ENCODE measurements at regions not wholly inside any gene's neighbourhood (a gene's known extent, or its start where the extent isn't known, plus 50 kb on each side); places are given as distances from the start of the nearest gene placed in this dataset.

- Histone ChIP-seq H4K20me1 (ENCODE audit: insufficient read depth, low read length, poor library complexity, severe bottlenecking) (no peaks in the 10 kb centered on the region), H3K9ac (ENCODE audit: low read depth, low read length, poor library complexity, severe bottlenecking) (no peak overlapping the region), H3F3A (ENCODE audit: low read depth) (no peaks in the 10 kb centered on the region), H3K36me3 (ENCODE audit: insufficient read depth, low read length) (no peaks in the 10 kb centered on the region), H3K9me3 (ENCODE audit: insufficient read depth, low read depth, low read length) (no peaks in the 10 kb centered on the region), H3K79me2 (ENCODE audit: insufficient read depth, low read length) (no peaks in the 10 kb centered on the region), H2AFZ (ENCODE audit: low read length) (no peak overlapping the region), H3K4me2 (ENCODE audit: low read depth, low read length, poor library complexity, severe bottlenecking) (no peak overlapping the region), H3K4me1 (ENCODE audit: insufficient read depth, low read length, poor library complexity, severe bottlenecking) (no peaks in the 10 kb centered on the region), H3K4me3 (ENCODE audit: low read length, poor library complexity, severe bottlenecking) (no peak overlapping the region), H3K27me3 (ENCODE audit: insufficient read depth, low read length, poor library complexity, severe bottlenecking) (no peaks in the 10 kb centered on the region), H3K9me2 (replicated peaks; ENCODE audit: low read depth, low read length) (no peaks in the 10 kb centered on the region; the same call in 1 of the 2 replicates)
- no peak for TF ChIP-seq CTCF (conservative IDR thresholded peaks at IDR 0.05; ENCODE audit: low read length)
- no peak for TF ChIP-seq EZH2phosphoT487 (IDR thresholded peaks at IDR 0.05; ENCODE audit: borderline replicate concordance)
These were observed 309.6 kb upstream of the EDNRB start for GRCh38 chr13:78228211-78228610.

GRCh38 chr13:78227709-78228108 lies 309.1 kb upstream of the EDNRB start:
- TF ChIP-seq CTCF (conservative IDR thresholded peaks at IDR 0.05; ENCODE audit: low read length) (no peak), EZH2phosphoT487 (IDR thresholded peaks at IDR 0.05; ENCODE audit: borderline replicate concordance) (no peak)
- Histone ChIP-seq H2AFZ (ENCODE audit: low read length) (no peak overlapping the region), H3K4me1 (ENCODE audit: insufficient read depth, low read length, poor library complexity, severe bottlenecking) (no peaks in the 10 kb centered on the region), H3K36me3 (ENCODE audit: insufficient read depth, low read length) (no peaks in the 10 kb centered on the region), H3K9ac (ENCODE audit: low read depth, low read length, poor library complexity, severe bottlenecking) (no peak overlapping the region), H3K4me3 (ENCODE audit: low read length, poor library complexity, severe bottlenecking) (no peak overlapping the region), H3K9me2 (replicated peaks; ENCODE audit: low read depth, low read length) (no peaks in the 10 kb centered on the region; the same call in 1 of the 2 replicates), H3F3A (ENCODE audit: low read depth) (no peaks in the 10 kb centered on the region), H3K79me2 (ENCODE audit: insufficient read depth, low read length) (no peaks in the 10 kb centered on the region), H3K27me3 (ENCODE audit: insufficient read depth, low read length, poor library complexity, severe bottlenecking) (no peaks in the 10 kb centered on the region), H3K4me2 (ENCODE audit: low read depth, low read length, poor library complexity, severe bottlenecking) (no peak overlapping the region), H4K20me1 (ENCODE audit: insufficient read depth, low read length, poor library complexity, severe bottlenecking) (no peaks in the 10 kb centered on the region), H3K9me3 (ENCODE audit: insufficient read depth, low read depth, low read length) (no peaks in the 10 kb centered on the region)

- Histone ChIP-seq H3K79me2 (ENCODE audit: insufficient read depth, low read length) (no peaks in the 10 kb centered on the region), H3K4me1 (ENCODE audit: insufficient read depth, low read length, poor library complexity, severe bottlenecking) (no peaks in the 10 kb centered on the region), H3K9me3 (ENCODE audit: insufficient read depth, low read depth, low read length) (no peaks in the 10 kb centered on the region), H3K4me3 (ENCODE audit: low read length, poor library complexity, severe bottlenecking) (no peak overlapping the region), H3F3A (ENCODE audit: low read depth) (no peaks in the 10 kb centered on the region), H3K4me2 (ENCODE audit: low read depth, low read length, poor library complexity, severe bottlenecking) (no peak overlapping the region), H3K36me3 (ENCODE audit: insufficient read depth, low read length) (no peaks in the 10 kb centered on the region), H3K9ac (ENCODE audit: low read depth, low read length, poor library complexity, severe bottlenecking) (no peak overlapping the region), H4K20me1 (ENCODE audit: insufficient read depth, low read length, poor library complexity, severe bottlenecking) (no peaks in the 10 kb centered on the region), H3K9me2 (replicated peaks; ENCODE audit: low read depth, low read length) (no peaks in the 10 kb centered on the region), H2AFZ (ENCODE audit: low read length) (no peak overlapping the region), H3K27me3 (ENCODE audit: insufficient read depth, low read length, poor library complexity, severe bottlenecking) (no peaks in the 10 kb centered on the region)
- no peak for TF ChIP-seq EZH2phosphoT487 (IDR thresholded peaks at IDR 0.05; ENCODE audit: borderline replicate concordance)
- no peak for TF ChIP-seq CTCF (conservative IDR thresholded peaks at IDR 0.05; ENCODE audit: low read length)
These were observed 297.0 kb upstream of the EDNRB start for GRCh38 chr13:78215458-78216108.

Data from Loucy (cell line).